ENCODE measurements at regions not wholly inside any gene's neighbourhood (a gene's known extent, or its start where the extent isn't known, plus 50 kb on each side); places are given as distances from the start of the nearest gene placed in this dataset.
"Not testable (repeated sequence)": the region's sequence is repeated elsewhere in the genome, so short reads cannot be mapped to it uniquely, and the experiment has no call there.

DNA sequence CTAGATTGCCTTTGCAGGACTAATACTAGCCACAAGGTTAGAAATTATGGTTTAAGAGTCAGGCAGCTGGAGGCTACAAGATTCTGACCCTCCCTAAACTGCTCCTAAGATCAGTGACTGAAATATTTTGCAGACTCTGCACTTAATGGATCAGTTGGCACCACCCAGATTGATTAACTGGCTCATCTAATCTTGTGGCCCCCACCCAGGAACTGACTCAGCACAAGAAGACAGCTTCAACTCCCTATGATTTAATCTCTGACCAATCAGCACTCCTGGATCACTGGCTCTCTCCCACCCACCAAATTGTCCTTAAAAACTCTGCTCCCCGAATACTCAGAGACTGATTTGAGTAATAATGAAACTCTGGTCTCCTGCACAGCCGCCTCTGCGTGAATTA is 145.4 kb upstream of the LCORL start:
- no peaks in the 10 kb centered on the region for H3K27me3 ChIP-seq (replicated peaks; ENCODE audit: control insufficient read depth, insufficient read depth, low read length)
- DNase-seq (ENCODE audit: extremely low read depth, insufficient read length), result no peak
- H3K36me3 ChIP-seq (ENCODE audit: control insufficient read depth, insufficient read depth, low read length), result no peaks in the 10 kb centered on the region
- no peak overlapping the region for H3K4me3 ChIP-seq (replicated peaks; ENCODE audit: low read depth, low read length)
- TF ChIP-seq, protein P1, sequence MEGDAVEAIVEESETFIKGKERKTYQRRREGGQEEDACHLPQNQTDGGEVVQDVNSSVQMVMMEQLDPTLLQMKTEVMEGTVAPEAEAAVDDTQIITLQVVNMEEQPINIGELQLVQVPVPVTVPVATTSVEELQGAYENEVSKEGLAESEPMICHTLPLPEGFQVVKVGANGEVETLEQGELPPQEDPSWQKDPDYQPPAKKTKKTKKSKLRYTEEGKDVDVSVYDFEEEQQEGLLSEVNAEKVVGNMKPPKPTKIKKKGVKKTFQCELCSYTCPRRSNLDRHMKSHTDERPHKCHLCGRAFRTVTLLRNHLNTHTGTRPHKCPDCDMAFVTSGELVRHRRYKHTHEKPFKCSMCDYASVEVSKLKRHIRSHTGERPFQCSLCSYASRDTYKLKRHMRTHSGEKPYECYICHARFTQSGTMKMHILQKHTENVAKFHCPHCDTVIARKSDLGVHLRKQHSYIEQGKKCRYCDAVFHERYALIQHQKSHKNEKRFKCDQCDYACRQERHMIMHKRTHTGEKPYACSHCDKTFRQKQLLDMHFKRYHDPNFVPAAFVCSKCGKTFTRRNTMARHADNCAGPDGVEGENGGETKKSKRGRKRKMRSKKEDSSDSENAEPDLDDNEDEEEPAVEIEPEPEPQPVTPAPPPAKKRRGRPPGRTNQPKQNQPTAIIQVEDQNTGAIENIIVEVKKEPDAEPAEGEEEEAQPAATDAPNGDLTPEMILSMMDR (IDR thresholded peaks at IDR 0.05; ENCODE audit: insufficient read depth, low read length, poor library complexity, severe bottlenecking), result no peak

GRCh38 chr4:18162453-18162852 is 140.9 kb upstream of the LCORL start:
- no peak for DNase-seq (ENCODE audit: extremely low read depth, insufficient read length)
- Histone ChIP-seq H3K36me3 (ENCODE audit: control insufficient read depth, insufficient read depth, low read length) (no peaks in the 10 kb centered on the region), H3K27me3 (replicated peaks; ENCODE audit: control insufficient read depth, insufficient read depth, low read length) (no peaks in the 10 kb centered on the region), H3K4me3 (replicated peaks; ENCODE audit: low read depth, low read length) (no peak overlapping the region)
- TF ChIP-seq, protein P1 (IDR thresholded peaks at IDR 0.05; ENCODE audit: insufficient read depth, low read length, poor library complexity, severe bottlenecking), result no peak

DNA sequence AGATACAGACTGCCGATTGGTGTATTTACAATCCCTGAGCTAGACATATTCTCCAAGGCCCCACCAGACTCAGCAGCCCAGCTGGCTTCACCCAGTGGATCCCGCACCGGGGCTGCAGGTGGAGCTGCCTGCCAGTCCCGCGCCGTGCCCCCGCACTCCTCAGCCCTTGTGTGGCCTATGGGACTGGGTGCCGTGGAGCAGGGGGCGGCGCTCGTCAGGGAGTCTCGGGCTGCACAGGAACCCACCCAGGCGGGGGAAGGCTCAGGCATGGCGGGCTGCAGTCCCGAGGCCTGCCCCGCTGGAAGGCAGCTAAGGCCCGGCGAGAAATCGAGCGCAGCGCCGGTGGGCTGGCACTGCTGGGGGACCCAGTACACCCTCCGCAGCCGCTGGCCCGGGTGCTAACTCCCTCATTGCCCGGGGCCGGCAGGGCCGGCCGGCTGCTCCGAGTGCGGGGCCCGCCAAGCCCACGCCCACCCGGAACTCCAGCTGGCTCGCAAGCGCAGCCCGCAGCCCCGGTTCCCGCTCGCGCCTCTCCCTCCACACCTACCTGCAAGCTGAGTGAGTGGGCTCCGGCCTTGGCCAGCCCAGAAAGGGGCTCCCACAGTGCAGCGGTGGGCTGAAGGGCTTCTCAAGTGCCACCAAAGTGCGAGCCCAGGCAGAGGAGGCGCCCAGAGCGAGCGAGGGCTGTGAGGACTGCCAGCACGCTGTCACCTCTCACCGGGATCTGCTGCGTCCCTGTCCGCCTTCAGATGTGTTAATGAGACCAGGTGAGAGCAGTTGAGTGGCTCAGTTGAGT is 137.8 kb upstream of the LCORL start:
- DNase-seq (ENCODE audit: extremely low read depth, insufficient read length); H3K27me3 ChIP-seq (replicated peaks; ENCODE audit: control insufficient read depth, insufficient read depth, low read length); H3K4me3 ChIP-seq (replicated peaks; ENCODE audit: low read depth, low read length); H3K36me3 ChIP-seq (ENCODE audit: control insufficient read depth, insufficient read depth, low read length): not testable (repeated sequence)

- TF ChIP-seq, protein P1 (IDR thresholded peaks at IDR 0.05; ENCODE audit: insufficient read depth, low read length, poor library complexity, severe bottlenecking), result no peak
- no peak overlapping the region for H3K4me3 ChIP-seq (replicated peaks; ENCODE audit: low read depth, low read length)
- no peak for DNase-seq (ENCODE audit: extremely low read depth, insufficient read length)
- no peaks in the 10 kb centered on the region for H3K36me3 ChIP-seq (ENCODE audit: control insufficient read depth, insufficient read depth, low read length)
- H3K27me3 ChIP-seq (replicated peaks; ENCODE audit: control insufficient read depth, insufficient read depth, low read length), result no peaks in the 10 kb centered on the region
These were observed 133.8 kb upstream of the LCORL start for GRCh38 chr4:18155067-18156041.

DNA sequence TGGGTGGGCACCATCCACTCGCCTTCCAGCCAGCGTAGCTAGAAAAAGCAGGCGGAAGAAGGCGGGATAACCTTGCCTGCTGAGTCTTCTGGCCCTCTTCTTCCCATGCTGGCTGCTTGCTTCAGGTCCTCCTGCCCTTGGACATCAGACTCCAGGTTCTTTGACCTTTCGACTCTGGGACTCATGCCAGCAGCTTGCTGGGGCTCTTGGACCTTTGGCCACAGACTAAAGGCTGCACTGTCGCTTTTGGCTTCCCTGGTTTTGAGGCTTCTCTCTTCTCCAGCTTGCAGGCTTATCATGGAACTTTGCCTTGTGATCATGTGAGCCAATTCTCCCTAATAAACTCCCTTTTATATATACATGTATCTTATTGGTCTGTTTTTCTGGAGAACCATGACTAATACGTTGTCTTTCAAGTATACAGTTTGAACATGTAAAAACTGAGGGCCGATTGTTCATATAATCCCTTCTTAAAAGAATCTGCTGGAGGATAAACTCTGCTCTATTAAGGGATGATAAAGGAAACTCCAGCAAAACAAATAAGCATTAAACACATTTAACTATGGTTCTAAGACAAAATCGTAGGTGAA is 116.6 kb upstream of the LCORL start:
- TF ChIP-seq, protein P1 (IDR thresholded peaks at IDR 0.05; ENCODE audit: insufficient read depth, low read length, poor library complexity, severe bottlenecking), result no peak
- no peaks in the 10 kb centered on the region for H3K27me3 ChIP-seq (replicated peaks; ENCODE audit: control insufficient read depth, insufficient read depth, low read length)
- no peak for DNase-seq (ENCODE audit: extremely low read depth, insufficient read length)
- H3K4me3 ChIP-seq (replicated peaks; ENCODE audit: low read depth, low read length), result no peak overlapping the region
- no peaks in the 10 kb centered on the region for H3K36me3 ChIP-seq (ENCODE audit: control insufficient read depth, insufficient read depth, low read length)

GRCh38 chr4:18134111-18134510 is 112.6 kb upstream of the LCORL start:
- Histone ChIP-seq H3K27me3 (replicated peaks; ENCODE audit: control insufficient read depth, insufficient read depth, low read length) (no peaks in the 10 kb centered on the region), H3K36me3 (ENCODE audit: control insufficient read depth, insufficient read depth, low read length) (no peaks in the 10 kb centered on the region), H3K4me3 (replicated peaks; ENCODE audit: low read depth, low read length) (no peak overlapping the region)
- TF ChIP-seq, protein P1 (IDR thresholded peaks at IDR 0.05; ENCODE audit: insufficient read depth, low read length, poor library complexity, severe bottlenecking), result no peak
- no peak for DNase-seq (ENCODE audit: extremely low read depth, insufficient read length)

Measured in GM06990 (cell line).